Caco-2 (cell line): ENCODE measurements at regions not wholly inside any gene's neighbourhood (a gene's known extent, or its start where the extent isn't known, plus 50 kb on each side); places are given as distances from the start of the nearest gene placed in this dataset.

Experiments used
- BruUV-seq: library from RNA; stranded (reverse); fragments of 400-500 nt; replicated peaks from 2 replicates; lab custom pipeline; 2021; lab: Mats Ljungman, UMichigan
- CTCF ChIA-PET: fragments of 300-600 bp; sonication (Branson Sonifier 250); formaldehyde crosslinking; loops from one replicate; lab custom pipeline; 2022; ENCODE audit warnings: antibody characterized with exemption; lab: Charles Lee
- POLR2A ChIA-PET: fragments of 300-600 bp; sonication (Branson Sonifier 250); formaldehyde crosslinking; loops from one replicate; lab custom pipeline; 2022; ENCODE audit warnings: antibody characterized with exemption; lab: Charles Lee
- DNase-seq, 2 experiments: peaks; one replicate each; pipeline versions ENCODE4 v3.0.0 to v3.0.0-alpha.2; 2020 to 2022
- H3K27me3 ChIP-seq: replicated peaks from 2 replicates; pipeline ENCODE4 v1.6.0; 2011; ENCODE audit warnings: low read length; ENCODE audit not compliant: control insufficient read depth, insufficient read depth
- H3K36me3 ChIP-seq: 2 replicates; pipeline ENCODE4 v1.5.1; 2011; ENCODE audit warnings: low read length; ENCODE audit not compliant: control insufficient read depth, insufficient read depth
- H3K4me1 ChIP-seq: fragments of 250-450 bp; sonication (Bioruptor Pico); 2 replicates; pipeline ENCODE4 v1.5.1; 2020; ENCODE audit warnings: mild to moderate bottlenecking
- H3K4me3 ChIP-seq: 2 replicates; pipeline ENCODE4 v1.5.1; 2011; ENCODE audit warnings: low read depth, mild to moderate bottlenecking, control low read depth, low read length
- H3K9me3 ChIP-seq: fragments of 250-450 bp; sonication (Bioruptor Pico); 2 replicates; pipeline ENCODE4 v1.5.1; 2020; ENCODE audit warnings: mild to moderate bottlenecking, moderate library complexity
- H3K27ac Mint-ChIP-seq: one replicate; pipeline ENCODE4 v1.8.0; 2022; ENCODE audit warnings: mixed read lengths; ENCODE audit not compliant: unreplicated experiment
- H3K27me3 Mint-ChIP-seq: one replicate; pipeline ENCODE4 v1.8.0; 2022; ENCODE audit warnings: mixed read lengths; ENCODE audit not compliant: insufficient read depth, unreplicated experiment
- H3K36me3 Mint-ChIP-seq: one replicate; pipeline ENCODE4 v1.8.0; 2022; ENCODE audit warnings: mild to moderate bottlenecking, mixed read lengths; ENCODE audit not compliant: insufficient read depth, unreplicated experiment
- H3K4me1 Mint-ChIP-seq: one replicate; pipeline ENCODE4 v1.8.0; 2022; ENCODE audit warnings: low read depth, mixed read lengths; ENCODE audit not compliant: unreplicated experiment
- H3K4me3 Mint-ChIP-seq: one replicate; pipeline ENCODE4 v1.8.0; 2022; ENCODE audit warnings: mild to moderate bottlenecking, moderate library complexity, mixed read lengths; ENCODE audit not compliant: unreplicated experiment
- H3K9me3 Mint-ChIP-seq: one replicate; pipeline ENCODE4 v1.8.0; 2022; ENCODE audit warnings: mixed read lengths; ENCODE audit not compliant: unreplicated experiment
- CTCF ChIP-seq, 2 experiments: fragments of 200-600 bp in 1 of 2; IDR thresholded peaks; 1 replicate in 1 of 2; 2 replicates in 1 of 2; pipeline versions ENCODE4 v1.5.1 to v1.8.0; 2011 to 2022; ENCODE audit warnings: antibody characterized with exemption in 1 of 2, control low read depth in 1 of 2, inconsistent platforms in 1 of 2, low read depth in 1 of 2, low read length in 1 of 2, mild to moderate bottlenecking in 1 of 2, moderate library complexity in 1 of 2; ENCODE audit not compliant: insufficient read depth in 1 of 2, severe bottlenecking in 1 of 2, unreplicated experiment in 1 of 2
- intact Hi-C: fragments of 100-400 bp; cut with micrococcal nuclease; formaldehyde crosslinking; loops from one replicate; pipeline ENCODE4 v1.10.0; 2022; ENCODE audit not compliant: unreplicated experiment

- no peak for DNase-seq
- POLR2A ChIA-PET, result no interaction called here
- Histone ChIP-seq H3K27me3 (no peaks in the 10 kb centered on the region), H3K4me3 (no peak overlapping the region), H3K4me1 (no peaks in the 10 kb centered on the region), H3K36me3 (no peaks in the 10 kb centered on the region), H3K9me3 (no peaks in the 10 kb centered on the region)
- TF ChIP-seq CTCF (IDR thresholded peaks at IDR 0.05; ENCODE audit: insufficient read depth in 1 of 2, low read depth in 1 of 2, low read length in 1 of 2, severe bottlenecking in 1 of 2, unreplicated experiment in 1 of 2), result no peak
- H3K36me3 Mint-ChIP-seq, result no peaks in the 10 kb centered on the region
- H3K9me3 Mint-ChIP-seq, result no peaks in the 10 kb centered on the region
- no peak overlapping the region for H3K27ac Mint-ChIP-seq
- H3K4me3 Mint-ChIP-seq, result no peak overlapping the region
- no peaks in the 10 kb centered on the region for H3K27me3 Mint-ChIP-seq
- intact Hi-C loops, result no loop called here
- no peaks in the 10 kb centered on the region for H3K4me1 Mint-ChIP-seq
- no TSS peak for BruUV-seq
- CTCF ChIA-PET, result no interaction called here
These were observed 1632.4 kb downstream of the RPA4 start for GRCh38 chrX:98516120-98516519.

- no peaks in the 10 kb centered on the region for H3K4me1 ChIP-seq
- H3K9me3 Mint-ChIP-seq, result no peaks in the 10 kb centered on the region
- intact Hi-C loops, result no loop called here
- no peaks in the 10 kb centered on the region for H3K36me3 Mint-ChIP-seq
- DNase-seq, result no peak
- BruUV-seq, result no TSS peak
- H3K4me3 Mint-ChIP-seq, result no peak overlapping the region
- H3K9me3 ChIP-seq, result no peaks in the 10 kb centered on the region
- POLR2A ChIA-PET, result no interaction called here
- no peaks in the 10 kb centered on the region for H3K27me3 Mint-ChIP-seq
- no peaks in the 10 kb centered on the region for H3K27me3 ChIP-seq
- CTCF ChIA-PET, result no interaction called here
- H3K4me1 Mint-ChIP-seq, result no peaks in the 10 kb centered on the region
- no peak overlapping the region for H3K27ac Mint-ChIP-seq
- no peak for TF ChIP-seq CTCF (IDR thresholded peaks at IDR 0.05; ENCODE audit: insufficient read depth in 1 of 2, low read depth in 1 of 2, low read length in 1 of 2, severe bottlenecking in 1 of 2, unreplicated experiment in 1 of 2)
- no peaks in the 10 kb centered on the region for H3K36me3 ChIP-seq
- no peak overlapping the region for H3K4me3 ChIP-seq
These were observed 1639.3 kb downstream of the RPA4 start for GRCh38 chrX:98523026-98523425.

- H3K27ac Mint-ChIP-seq, result no peak overlapping the region
- DNase-seq, result no peak
- intact Hi-C loops, result no loop called here
- H3K36me3 ChIP-seq, result no peaks in the 10 kb centered on the region
- no peaks in the 10 kb centered on the region for H3K9me3 Mint-ChIP-seq
- ChIA-PET POLR2A (no interaction called here), CTCF (no interaction called here)
- H3K27me3 ChIP-seq, result no peaks in the 10 kb centered on the region
- no peaks in the 10 kb centered on the region for H3K36me3 Mint-ChIP-seq
- BruUV-seq, result no TSS peak
- H3K27me3 Mint-ChIP-seq, result no peaks in the 10 kb centered on the region
- H3K9me3 ChIP-seq, result no peaks in the 10 kb centered on the region
- H3K4me1 ChIP-seq, result no peaks in the 10 kb centered on the region
- no peak overlapping the region for H3K4me3 Mint-ChIP-seq
- no peak for TF ChIP-seq CTCF (IDR thresholded peaks at IDR 0.05; ENCODE audit: insufficient read depth in 1 of 2, low read depth in 1 of 2, low read length in 1 of 2, severe bottlenecking in 1 of 2, unreplicated experiment in 1 of 2)
- H3K4me1 Mint-ChIP-seq, result no peaks in the 10 kb centered on the region
- no peak overlapping the region for H3K4me3 ChIP-seq
These were observed 1639.8 kb downstream of the RPA4 start for GRCh38 chrX:98523521-98523920.
